GM21515 (cell line): ENCODE measurements at regions not wholly inside any gene's neighbourhood (a gene's known extent, or its start where the extent isn't known, plus 50 kb on each side); places are given as distances from the start of the nearest gene placed in this dataset.

Experiments used
- ATAC-seq: cut with Tn5 transposase; IDR thresholded peaks from one replicate; pipeline ENCODE4 v1.9.1; 2021; ENCODE audit not compliant: unreplicated experiment

- ATAC-seq = no peak
Measured at GRCh38 chr6:44603044-44603686, 215.7 kb downstream of the CDC5L start.

DNA sequence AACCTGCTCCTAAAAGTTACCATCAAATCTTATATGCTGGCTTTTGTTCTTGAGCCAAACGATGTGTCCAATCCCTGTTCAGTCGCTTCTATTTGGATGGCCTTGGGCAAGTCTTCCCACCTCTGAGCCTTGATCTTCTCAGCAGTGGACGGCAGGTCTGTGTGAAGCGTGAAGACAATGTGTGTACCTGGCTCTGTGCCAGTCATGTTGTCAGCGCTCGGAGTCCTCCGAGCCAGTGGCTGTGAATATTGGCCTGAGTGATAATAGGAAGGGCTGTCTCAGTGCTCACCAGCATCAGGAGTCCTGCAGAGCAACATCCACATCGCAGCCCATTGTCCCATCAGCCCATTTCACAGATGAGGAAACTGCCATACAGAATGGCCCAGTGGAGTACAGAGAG is 219.0 kb downstream of the CDC5L start:
- no peak for ATAC-seq

GRCh38 chr6:44606976-44607375 is 219.5 kb downstream of the CDC5L start:
- ATAC-seq = no peak

DNA sequence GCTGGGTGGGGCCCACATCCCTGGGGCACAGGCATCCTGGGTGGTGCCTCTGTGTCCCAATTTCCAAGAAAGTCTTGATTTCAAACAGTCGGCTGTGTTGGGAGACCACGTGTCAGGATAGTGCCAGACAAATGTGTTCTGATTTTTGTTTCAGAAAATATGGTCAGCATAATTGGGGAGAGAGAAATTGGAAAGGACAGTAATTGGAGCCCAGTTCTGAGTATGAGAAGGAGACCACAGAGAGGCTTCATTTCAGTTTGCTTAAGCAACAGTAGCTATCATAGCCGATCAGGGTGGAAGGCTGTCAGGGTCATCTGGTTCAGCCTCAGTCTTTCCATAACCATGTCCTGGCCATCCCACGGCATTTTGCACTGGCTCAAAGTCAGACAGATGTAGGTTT is 220.7 kb downstream of the CDC5L start:
- ATAC-seq = no peak

- ATAC-seq = no peak
Measured at GRCh38 chr6:44609051-44609612, 221.6 kb downstream of the CDC5L start.

DNA sequence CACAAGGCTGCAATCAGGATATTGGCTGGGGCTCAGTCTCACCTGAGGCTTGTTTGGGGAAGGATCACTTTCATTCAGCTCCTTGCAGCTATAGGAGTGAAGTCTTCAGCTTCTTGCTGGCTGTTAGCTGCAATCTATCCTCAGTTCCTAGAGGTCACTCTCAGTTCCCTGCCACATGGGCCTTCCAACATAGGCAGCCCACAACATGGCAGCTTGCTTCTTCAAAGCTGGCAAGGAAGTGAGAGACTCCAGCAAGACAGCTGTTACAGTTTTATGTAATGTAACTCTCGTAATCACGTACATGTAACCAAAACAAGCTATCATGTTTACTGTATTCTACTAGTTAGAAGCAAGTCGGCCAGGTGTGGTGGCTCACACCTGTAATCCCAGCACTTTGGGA is 226.9 kb downstream of the CDC5L start:
- ATAC-seq = no peak

GRCh38 chr6:44615621-44616020 is 228.1 kb downstream of the CDC5L start:
- ATAC-seq = no peak

- no peak for ATAC-seq
Measured at GRCh38 chr6:44617416-44617815, 229.9 kb downstream of the CDC5L start.

DNA sequence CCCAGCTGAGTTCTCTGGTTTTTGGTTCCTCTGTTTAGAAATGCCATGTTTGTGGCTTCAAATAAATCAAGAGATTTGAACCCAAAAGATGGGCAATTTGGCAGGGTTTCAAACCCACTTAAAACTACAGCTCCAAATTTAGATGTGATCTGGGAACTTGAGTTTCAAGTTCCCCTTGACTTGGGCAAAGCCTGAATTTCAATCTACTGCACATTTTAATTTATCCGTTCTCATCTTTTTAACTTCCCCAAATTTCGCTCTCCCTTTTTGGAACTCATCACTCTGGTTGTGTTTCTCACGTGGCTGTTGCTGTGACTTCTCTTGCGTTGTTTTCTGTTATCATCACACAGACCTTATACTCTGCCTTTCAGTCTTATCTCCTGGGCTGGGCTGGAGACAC is 230.9 kb downstream of the CDC5L start:
- ATAC-seq = no peak

DNA sequence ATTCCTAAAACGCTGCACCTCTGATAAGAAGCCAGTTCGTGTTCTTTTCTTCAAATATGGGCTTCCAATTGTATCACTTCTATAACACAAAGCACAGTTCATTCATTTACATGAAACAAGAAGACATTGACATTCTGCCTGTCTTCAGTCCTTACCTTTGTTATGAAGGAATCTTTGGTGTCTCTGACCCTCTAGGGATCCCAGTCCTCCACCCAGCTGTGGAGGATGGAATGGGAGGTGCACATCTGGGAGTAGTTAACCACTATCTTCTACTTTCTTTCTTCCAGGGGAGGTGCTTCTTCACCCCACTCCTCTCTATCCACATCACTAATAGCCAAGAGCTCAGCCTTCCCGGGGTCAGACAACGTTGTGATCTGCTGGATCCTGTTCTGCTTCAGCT is 233.4 kb downstream of the CDC5L start:
- no peak for ATAC-seq

GRCh38 chr6:44621846-44622245 is 234.3 kb downstream of the CDC5L start:
- no peak for ATAC-seq

DNA sequence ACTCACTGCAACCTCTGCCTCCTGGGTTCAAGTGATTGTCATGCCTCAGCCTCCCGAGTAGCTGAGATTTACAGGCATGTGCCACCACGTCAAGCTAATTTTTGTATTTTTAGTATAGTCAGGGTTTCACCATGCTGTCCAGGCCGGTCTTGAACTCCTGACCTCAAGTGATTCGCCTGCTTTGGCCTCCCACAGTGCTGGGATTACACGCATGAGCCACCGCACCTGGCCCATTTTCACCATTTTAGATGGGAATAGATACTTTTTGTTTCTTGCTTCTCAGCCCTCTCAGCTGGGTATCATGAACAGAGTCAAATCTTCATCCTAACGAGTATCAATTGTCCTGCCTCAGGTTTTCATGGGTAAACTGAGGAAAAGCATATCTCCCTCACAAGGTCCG is 235.0 kb downstream of the CDC5L start:
- ATAC-seq = no peak

GRCh38 chr6:44622956-44623355 is 235.4 kb downstream of the CDC5L start:
- ATAC-seq = no peak

- ATAC-seq = no peak
Measured at GRCh38 chr6:44624226-44624625, 236.7 kb downstream of the CDC5L start.

DNA sequence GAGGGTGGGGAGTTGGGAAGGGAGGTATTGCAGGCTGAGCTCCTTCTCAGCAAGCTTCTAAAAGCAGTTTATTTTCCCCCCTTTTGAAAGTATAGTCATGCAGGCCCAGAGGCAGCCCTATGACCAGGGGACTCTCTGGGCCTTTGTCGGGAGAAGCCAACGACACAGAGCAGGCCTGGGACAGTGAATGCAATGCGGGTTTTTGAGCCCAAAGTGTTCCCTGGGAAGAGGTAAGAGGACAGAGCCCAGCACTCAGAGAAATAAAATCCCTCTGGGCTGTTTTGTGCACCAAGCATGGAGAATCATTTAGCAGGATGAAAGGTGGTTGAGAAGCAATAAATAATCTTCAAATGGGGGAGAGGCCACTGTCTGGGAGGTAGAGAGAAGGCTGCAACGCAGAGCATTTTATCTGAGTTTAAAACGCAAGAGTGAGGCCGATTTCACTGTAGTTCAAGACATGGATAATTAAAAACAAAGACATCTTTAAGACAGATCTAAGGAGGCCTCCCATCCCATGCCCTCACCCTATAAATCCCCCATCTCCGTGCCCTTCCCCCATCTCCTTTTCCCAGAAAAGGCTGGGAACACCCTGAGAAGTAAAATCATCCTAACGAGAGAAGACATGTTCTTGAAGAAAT is 237.5 kb downstream of the CDC5L start:
- no peak for ATAC-seq

DNA sequence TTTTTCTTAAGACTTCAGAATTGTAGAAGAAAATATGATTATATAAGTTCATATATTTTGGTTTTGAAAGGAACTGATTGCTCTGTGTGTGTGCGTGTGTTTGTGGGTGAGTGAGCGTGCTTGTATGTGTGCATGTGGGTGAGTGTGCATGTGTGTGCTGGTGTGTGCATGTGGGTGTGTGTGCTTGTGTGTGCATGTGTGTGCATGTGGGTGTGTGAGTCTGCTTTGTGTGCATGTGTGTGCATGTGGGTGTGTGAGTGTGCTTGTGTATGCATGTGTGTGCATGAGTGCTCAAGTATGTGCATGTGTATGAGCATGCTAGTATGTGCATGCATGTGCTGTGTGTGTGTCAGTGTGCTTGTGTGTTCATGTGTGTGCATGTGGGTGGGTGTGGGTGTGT is 238.5 kb downstream of the CDC5L start:
- no peak for ATAC-seq

- no peak for ATAC-seq
Measured at GRCh38 chr6:44626616-44627015, 239.1 kb downstream of the CDC5L start.

DNA sequence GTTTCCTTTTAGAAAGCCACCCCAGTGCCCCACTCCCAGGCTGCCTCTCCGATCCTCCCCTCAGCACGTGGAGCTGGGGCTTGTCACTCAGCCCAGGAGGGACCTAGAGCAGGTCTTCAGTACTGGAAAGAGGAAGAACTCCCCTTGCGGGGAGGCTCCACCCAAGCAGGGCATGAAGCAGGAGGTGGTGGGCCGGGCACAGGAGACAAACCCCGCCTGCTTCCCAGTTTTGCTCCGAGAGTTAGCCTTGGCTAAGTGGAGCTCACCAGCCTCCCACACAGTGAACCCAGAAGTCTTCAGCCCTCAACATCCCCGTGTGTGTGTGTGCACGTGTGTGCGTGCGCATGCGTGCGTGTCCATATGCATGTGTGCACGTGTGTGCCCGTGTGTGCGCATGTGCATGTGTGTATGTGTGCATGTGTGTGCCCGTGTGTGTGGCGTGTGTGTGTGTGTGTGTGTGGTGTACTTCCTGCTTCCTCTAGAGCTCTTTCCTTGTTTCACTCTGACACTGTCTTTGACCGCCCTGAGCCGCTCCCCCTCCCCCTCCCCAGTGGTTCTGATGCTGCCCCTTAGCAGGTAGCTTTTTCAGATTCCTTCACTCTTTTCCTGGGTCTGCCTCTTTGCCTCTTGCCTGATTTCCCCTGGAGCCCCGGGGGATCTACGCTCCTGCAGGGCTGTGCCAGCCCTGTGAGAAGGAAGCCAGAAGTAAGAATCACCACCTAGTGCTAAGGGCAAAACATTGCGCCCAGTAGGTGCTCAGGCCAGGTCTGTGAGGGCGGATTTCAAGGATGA is 239.8 kb downstream of the CDC5L start:
- no peak for ATAC-seq

DNA sequence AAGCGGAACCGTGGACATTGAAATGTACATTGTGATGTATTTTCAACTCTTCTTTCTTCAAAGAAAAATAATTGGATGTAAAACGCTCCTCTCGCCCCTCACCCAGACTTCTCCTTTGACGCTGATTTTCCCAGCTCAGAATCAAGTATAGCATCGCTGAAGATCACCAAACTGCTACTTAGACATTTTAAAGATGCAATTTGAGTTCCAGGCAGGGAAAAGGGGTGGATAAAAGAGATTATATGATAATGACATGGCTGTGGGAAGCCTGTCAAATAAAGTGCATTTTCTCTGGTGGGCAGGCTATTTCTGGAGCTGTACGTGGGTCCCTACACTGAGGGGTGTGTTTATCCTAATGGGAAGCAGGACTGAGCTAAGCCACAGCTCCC is 240.4 kb downstream of the CDC5L start:
- ATAC-seq = no peak

DNA sequence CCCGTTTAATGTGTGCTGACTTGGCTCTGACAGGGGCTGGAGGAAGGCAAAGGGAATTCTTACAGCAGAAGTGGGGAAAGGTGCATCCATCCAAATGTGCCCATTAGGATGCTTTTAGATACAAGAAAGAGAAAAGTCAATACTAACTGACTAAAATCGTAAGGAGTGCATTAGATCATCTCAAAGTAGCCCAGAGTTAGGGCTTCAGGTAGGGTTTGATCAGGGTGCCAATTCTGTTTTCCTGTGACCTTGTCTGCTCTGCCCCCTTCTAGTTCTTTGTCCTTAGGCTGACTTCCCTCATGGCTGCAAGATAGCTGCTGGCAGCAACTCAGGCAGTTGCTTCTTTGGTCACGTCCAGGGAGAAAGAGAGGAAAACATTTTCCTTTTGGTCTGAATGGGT is 240.8 kb downstream of the CDC5L start:
- ATAC-seq = no peak

GRCh38 chr6:44629636-44630035 is 242.1 kb downstream of the CDC5L start:
- no peak for ATAC-seq
